ENCODE measurements at regions not wholly inside any gene's neighbourhood (a gene's known extent, or its start where the extent isn't known, plus 50 kb on each side); places are given as distances from the start of the nearest gene placed in this dataset.

DNA sequence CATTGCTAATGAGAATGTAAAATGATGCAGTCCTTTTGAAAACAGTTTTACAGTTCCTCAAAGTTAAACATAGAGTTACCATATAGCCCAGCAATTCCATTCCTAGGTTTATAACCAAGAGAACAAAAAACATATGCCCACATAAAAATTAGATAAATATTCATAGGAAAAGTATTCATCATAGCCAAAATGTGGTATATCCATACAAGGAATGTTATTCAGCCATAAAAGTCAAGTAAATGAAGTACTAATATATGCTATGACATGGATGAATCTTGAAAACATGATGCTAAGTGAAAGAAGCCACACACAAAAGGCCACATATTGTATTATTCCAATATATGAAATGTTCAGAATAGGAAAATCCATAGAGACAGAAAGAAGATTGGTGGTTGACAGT, 158.0 kb upstream of the CARMIL1 start:
- TF ChIP-seq ISL1 (CRISPR knock-in tag; IDR thresholded peaks at IDR 0.05), result no peak
- no peak for TF ChIP-seq TCF4 (CRISPR knock-in tag; IDR thresholded peaks at IDR 0.05; ENCODE audit: borderline replicate concordance)
- TF ChIP-seq PATZ1 (CRISPR knock-in tag; IDR thresholded peaks at IDR 0.05; ENCODE audit: borderline replicate concordance), result no peak
- TF ChIP-seq ARNTL (CRISPR knock-in tag; IDR thresholded peaks at IDR 0.05; ENCODE audit: borderline replicate concordance, low read depth), result no peak
- TF ChIP-seq, protein P1, sequence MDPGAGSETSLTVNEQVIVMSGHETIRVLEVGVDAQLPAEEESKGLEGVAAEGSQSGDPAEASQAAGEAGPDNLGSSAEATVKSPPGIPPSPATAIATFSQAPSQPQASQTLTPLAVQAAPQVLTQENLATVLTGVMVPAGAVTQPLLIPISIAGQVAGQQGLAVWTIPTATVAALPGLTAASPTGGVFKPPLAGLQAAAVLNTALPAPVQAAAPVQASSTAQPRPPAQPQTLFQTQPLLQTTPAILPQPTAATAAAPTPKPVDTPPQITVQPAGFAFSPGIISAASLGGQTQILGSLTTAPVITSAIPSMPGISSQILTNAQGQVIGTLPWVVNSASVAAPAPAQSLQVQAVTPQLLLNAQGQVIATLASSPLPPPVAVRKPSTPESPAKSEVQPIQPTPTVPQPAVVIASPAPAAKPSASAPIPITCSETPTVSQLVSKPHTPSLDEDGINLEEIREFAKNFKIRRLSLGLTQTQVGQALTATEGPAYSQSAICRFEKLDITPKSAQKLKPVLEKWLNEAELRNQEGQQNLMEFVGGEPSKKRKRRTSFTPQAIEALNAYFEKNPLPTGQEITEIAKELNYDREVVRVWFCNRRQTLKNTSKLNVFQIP (CRISPR knock-in tag; IDR thresholded peaks at IDR 0.05; ENCODE audit: borderline replicate concordance, low read depth), result no peak

All from SK-N-SH treated with all-trans-retinoic acid at 6 μM for 48 hours (cell line).